Nucleus accumbens (tissue), 56 donors: ENCODE measurements at regions not wholly inside any gene's neighbourhood (a gene's known extent, or its start where the extent isn't known, plus 50 kb on each side); places are given as distances from the start of the nearest gene placed in this dataset.

ENCODE experiments used
- DNase-seq, 56 donors: peaks; one replicate each; lab custom pipeline; 2025; lab: John Stamatoyannopoulos, UW

GRCh38 chr21:31570824-31571566 is 88.5 kb upstream of the SOD1 start:
- no peak for DNase-seq

- no peak for DNase-seq
These were observed 92.9 kb upstream of the SOD1 start for GRCh38 chr21:31566611-31567010.

DNA sequence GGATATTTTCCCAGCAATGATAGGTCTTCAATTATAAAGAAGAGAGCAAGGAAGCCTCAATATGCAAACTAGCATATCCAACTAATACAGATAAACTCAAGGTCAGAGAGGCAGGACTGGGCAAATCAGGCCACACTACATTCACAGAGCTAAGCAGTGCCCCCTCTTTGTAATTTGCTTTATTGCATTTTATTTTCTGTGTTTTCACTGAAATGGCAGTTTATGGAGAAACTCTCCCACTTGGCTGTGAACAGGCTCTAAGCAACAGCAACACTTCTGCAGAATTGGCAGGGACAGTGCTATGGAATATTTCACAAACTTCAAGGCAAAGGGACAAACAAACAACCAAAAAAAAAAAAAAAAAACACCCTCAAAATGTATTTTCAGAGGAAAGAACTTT is 93.4 kb upstream of the SOD1 start:
- no peak for DNase-seq

GRCh38 chr21:31564439-31564838 is 95.1 kb upstream of the SOD1 start:
- DNase-seq, result no peak

DNA sequence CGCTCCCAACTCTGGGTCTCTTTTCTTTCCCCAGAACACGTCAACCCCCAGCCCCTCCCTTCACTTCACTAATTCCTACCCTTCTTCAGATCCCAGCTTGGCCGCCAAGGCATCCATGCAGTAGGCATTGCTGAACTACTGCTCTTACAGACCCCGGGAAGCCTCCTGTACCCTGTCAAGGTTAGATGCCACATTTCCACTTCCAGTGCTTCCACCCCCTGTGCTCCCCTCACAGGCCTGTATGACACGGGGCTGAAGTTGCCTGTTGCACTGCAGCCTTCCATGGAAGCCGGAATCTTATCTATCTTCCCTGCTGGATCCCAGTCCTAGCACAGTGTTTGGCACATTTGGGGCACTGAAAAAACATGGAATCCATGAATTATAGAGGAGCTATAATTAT is 99.0 kb upstream of the SOD1 start:
- DNase-seq, result no peak

DNA sequence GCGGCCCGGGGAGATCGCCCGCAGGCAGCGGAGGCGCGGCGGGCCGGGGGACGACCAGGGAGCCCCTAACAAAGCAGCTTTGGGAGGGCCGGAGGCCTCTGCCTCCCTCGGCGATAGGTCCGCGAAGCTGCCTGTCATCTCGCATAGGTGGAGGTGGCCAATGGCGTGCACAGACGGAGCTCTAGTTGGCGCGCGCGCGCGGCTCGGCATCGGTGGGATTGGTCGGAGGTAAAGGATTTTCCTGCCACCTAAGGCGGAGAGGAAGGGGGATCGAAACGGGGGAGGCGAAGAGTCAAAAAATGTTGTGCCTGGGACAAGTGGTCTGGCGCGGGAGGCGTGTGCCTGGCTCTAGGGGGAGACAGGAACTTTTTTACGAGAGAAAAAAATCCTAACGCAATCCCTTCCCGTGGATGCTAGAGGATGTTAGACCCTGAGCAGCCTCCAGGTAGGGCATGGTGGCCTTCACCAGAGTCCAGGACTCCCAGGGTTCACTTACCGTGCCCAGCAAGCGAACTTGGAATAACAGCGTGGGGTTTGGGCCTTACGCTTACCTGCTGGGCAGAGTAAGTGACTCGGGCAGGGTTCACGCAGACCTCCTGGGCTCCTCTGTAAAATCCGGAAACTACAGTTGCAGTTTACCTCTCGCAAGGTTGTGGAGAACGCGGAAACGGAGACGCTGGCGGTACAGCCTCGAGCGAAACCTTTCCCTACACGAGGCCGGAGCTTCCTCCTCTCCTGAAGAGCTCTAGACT is 99.9 kb upstream of the SOD1 start:
- peak; percentile 57 to 97 (median 94) for DNase-seq

- DNase-seq, result peak in 55 of 56 donors; percentile 55 to 97 (median 94)
These were observed 100.5 kb upstream of the SOD1 start for GRCh38 chr21:31558962-31559367.

GRCh38 chr21:31558189-31558961 is 101.1 kb upstream of the SOD1 start:
- peak in 49 of 56 donors; percentile 9 to 84 (median 68) for DNase-seq

GRCh38 chr21:31557421-31558188 is 101.9 kb upstream of the SOD1 start:
- DNase-seq, result peak in 31 of 56 donors; percentile 11 to 64 (median 35)

DNA sequence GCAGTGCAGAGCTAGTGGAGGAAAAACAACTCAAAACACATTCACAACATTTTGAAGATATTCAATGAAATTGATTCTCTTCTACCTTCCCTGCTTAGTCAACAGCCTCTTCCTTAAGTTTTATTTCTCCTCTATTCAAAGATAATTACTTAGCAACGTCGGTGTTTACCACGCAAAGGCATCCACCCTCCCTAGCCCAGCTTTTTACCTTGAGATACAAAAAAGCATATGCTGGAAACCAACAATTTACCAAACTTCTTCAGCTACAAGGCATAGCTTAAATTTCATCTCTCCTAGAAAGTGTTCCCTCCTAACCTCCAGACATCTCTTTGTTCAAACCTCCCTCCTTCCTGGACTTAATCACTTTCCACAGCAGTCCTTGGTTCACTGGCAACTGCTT is 102.8 kb upstream of the SOD1 start:
- peak in 1 of 56 donors; percentile 18 for DNase-seq

DNA sequence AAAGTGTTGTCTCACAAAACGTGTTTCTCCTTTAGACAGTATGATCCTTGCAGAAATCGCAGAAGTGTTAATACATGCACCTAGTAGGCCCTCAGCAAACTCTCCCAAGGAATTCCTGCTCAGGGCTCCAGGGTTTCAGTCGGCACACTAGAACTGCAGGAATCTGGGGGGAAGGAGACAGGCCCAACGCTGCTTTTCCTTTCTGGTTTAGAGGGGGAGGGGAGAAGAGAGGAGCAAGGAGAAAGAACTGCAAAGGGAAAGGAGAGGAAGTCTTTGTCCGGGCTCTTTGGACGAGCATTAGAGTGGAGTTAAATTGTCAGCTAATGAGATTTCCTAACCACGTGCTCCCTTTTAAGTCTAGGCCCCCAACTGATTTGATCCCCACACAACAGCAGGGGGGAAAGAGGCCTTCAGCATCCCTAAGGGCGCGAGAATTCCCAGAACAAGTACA is 103.7 kb upstream of the SOD1 start:
- DNase-seq, result no peak

GRCh38 chr21:31554511-31555022 is 104.9 kb upstream of the SOD1 start:
- peak in 23 of 56 donors; percentile 6 to 50 (median 23) for DNase-seq

DNA sequence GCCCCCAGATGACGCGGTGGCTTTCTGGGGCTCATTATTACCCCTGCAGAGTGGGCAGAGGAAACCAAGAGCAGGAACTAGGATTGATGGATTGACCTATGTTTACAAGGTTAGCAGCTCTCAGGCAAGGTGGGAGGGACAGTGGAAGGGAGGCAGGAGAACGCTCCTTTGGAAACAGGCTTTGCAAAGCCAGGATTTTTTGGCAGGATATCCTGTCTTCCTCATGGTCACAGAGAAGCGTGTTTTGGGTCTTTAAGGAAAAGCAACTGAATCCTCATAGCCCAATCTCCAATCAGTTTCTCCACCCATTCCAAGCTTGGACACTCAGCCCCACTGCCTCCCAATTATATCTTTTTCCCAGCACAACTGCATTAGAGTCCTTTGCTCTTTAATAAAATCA is 105.6 kb upstream of the SOD1 start:
- no peak for DNase-seq

- no peak for DNase-seq
These were observed 106.0 kb upstream of the SOD1 start for GRCh38 chr21:31553461-31553860.

GRCh38 chr21:31552826-31553225 is 106.7 kb upstream of the SOD1 start:
- DNase-seq, result no peak

- no peak for DNase-seq
These were observed 109.4 kb upstream of the SOD1 start for GRCh38 chr21:31550070-31550469.

- no peak for DNase-seq
These were observed 110.8 kb upstream of the SOD1 start for GRCh38 chr21:31548688-31549087.

DNA sequence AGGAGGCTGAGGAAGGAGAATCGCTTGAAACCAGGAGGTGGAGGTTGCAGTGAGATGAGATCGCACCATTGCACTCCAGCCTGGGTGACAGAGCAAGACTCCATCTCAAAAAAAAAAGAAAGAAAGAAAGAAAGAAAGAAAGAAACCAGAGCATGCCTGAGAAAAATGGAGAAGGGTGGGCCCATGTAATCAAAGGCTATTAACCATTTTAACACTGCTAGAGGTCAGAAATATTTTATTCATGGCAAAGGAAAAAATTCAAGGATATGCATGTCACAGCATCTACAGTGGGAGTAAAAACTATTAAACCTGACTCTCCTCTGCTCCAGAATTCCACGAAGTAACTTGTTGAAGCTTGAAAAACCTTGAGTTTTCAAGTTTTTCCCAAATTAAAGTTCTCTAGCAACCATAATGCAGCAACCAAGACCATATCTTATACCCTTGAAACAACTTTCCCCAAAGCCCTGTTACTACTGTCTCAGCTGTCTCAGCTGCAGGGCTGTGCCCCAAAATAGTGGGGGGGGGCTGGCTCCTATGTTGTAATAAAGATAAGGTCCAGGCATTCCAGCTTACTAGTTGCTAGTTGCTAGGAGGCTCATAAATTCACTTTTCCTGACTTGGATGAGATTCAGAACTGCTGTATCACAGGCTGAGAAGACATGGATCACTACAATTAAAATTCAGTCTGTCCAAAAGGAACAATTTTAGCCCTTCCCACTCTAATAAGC is 112.9 kb upstream of the SOD1 start:
- DNase-seq, result no peak

DNA sequence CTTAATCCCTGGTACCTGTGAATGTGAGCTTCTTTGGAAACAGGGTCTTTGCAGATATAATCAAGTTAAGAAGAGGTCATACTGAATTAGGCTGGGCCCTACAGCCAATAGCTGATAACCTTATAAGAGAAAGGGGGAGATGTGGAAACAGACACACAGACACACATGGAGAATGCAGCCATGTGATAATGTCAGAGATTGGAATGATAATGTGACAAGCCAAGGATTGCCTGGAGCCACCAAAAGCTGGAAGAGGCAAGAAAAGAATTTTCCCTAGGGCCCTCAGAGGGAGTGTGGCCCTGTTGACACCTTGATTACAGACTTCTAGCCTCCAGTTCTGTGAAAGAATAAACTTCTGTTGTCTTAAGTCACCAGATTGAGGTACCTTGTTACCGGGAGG is 114.5 kb upstream of the SOD1 start:
- no peak for DNase-seq
